Endothelial cell of umbilical vein (primary cell): ENCODE measurements at regions not wholly inside any gene's neighbourhood (a gene's known extent, or its start where the extent isn't known, plus 50 kb on each side); places are given as distances from the start of the nearest gene placed in this dataset.

ENCODE experiments used
- CTCF ChIP-seq, 2 donors: IDR thresholded peaks; 1 replicate in 1 of 2; 2 replicates in 1 of 2; pipeline ENCODE4 v1.5.1; 2011; ENCODE audit warnings: low read length in 2 of 2, mild to moderate bottlenecking in 2 of 2, moderate library complexity in 2 of 2, control low read depth in 1 of 2, inconsistent platforms in 1 of 2, low read depth in 1 of 2; ENCODE audit not compliant: insufficient read depth in 1 of 2; ENCODE audit errors: extremely low read depth in 1 of 2
- FOS ChIP-seq: IDR thresholded peaks from 2 replicates; pipeline ENCODE4 v1.6.1; 2011; ENCODE audit warnings: mild to moderate bottlenecking, low read length, moderate library complexity, borderline replicate concordance; ENCODE audit not compliant: insufficient read depth
- JUN ChIP-seq: IDR thresholded peaks from 2 replicates; pipeline ENCODE4 v1.6.1; 2011; ENCODE audit warnings: borderline replicate concordance, low read depth; ENCODE audit not compliant: insufficient read length, insufficient read depth
- MYC ChIP-seq: IDR thresholded peaks from one replicate; pipeline ENCODE4 v1.6.1; 2011; ENCODE audit warnings: mild to moderate bottlenecking, low read depth, low read length
- POLR2A ChIP-seq: IDR thresholded peaks from 2 replicates; pipeline ENCODE4 v1.6.1; 2012; ENCODE audit warnings: low read depth, mild to moderate bottlenecking, control low read depth, low read length
- POLR2AphosphoS5 ChIP-seq: IDR thresholded peaks from 2 replicates; pipeline ENCODE4 v1.6.1; 2012; ENCODE audit warnings: low read depth, mild to moderate bottlenecking, control low read depth, low read length, moderate library complexity; ENCODE audit not compliant: insufficient read depth

DNA sequence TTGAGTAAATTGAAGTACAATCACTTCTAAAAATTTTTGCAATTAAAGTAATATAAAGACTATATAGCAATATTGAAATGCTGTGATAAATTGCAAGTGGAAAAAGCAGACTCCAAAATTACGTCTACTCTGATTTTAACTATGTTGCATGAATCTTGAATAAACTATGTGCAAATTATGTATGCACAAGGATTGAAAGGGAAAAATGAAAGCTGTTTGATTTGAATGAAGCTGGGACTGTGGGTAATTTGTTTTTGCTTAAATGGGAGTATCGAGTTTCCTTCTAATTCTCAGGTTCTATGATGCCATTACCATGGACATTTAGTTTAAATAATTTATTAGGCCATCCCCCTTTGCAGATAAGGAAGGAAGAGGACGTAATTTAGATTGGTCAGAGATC, 198.7 kb upstream of the MYLIP start:
- TF ChIP-seq POLR2AphosphoS5, result no peak
- no peak for TF ChIP-seq CTCF (IDR thresholded peaks at IDR 0.05; ENCODE audit: extremely low read depth in 1 of 2, insufficient read depth in 1 of 2, low read depth in 1 of 2, low read length in 2 of 2)
- no peak for TF ChIP-seq MYC
- no peak for TF ChIP-seq JUN
- no peak for TF ChIP-seq POLR2A
- no peak for TF ChIP-seq FOS
